ENCODE measurements at regions not wholly inside any gene's neighbourhood (a gene's known extent, or its start where the extent isn't known, plus 50 kb on each side); places are given as distances from the start of the nearest gene placed in this dataset.

DNA sequence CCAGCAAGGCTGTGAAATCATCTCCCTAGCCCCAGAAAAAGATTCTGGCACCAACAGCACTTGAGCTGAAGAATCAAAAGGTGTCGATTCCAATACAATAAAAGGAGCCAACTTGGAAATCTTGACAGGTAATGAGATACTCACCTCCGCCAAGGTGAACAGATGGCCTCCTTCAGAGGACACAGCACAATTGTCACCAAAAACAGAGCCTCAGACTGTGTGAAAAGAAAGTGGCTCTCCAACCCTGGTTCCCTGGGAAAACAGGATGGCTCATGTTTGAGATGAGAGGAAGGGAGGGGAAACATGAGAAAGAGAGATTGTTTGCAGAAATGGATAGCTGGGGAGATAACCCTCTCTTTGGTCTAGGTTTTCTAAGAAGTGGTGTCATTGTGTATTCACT is 168.9 kb downstream of the HS3ST1 start:
- Mint-ChIP-seq H3K4me3 (no peak overlapping the region), H3K27ac (no peak overlapping the region), H3K9me3 (no peaks in the 10 kb centered on the region), H3K36me3 (no peaks in the 10 kb centered on the region), H3K4me1 (no peaks in the 10 kb centered on the region), H3K27me3 (ENCODE audit: low read depth in 2 of 2) (no peaks in the 10 kb centered on the region)
- Histone ChIP-seq H3K4me3 (ENCODE audit: low read length) (no peak overlapping the region), H3K36me3 (ENCODE audit: control insufficient read depth, insufficient read depth, low read length) (no peaks in the 10 kb centered on the region), H3K27ac (ENCODE audit: low read length) (no peak overlapping the region), H3K9me3 (ENCODE audit: control insufficient read depth, insufficient read depth, low read length) (no peaks in the 10 kb centered on the region), H3K4me1 (ENCODE audit: control insufficient read depth, insufficient read depth, low read length) (no peaks in the 10 kb centered on the region), H3K27me3 (ENCODE audit: control insufficient read depth, insufficient read depth, low read length) (no peaks in the 10 kb centered on the region)
- no peak for ATAC-seq
- WGBS (ENCODE audit: insufficient coverage): 92% methylated on average over 2 of the region's 2 CpGs
- DNase-seq: no peak
- TF ChIP-seq, protein P1, sequence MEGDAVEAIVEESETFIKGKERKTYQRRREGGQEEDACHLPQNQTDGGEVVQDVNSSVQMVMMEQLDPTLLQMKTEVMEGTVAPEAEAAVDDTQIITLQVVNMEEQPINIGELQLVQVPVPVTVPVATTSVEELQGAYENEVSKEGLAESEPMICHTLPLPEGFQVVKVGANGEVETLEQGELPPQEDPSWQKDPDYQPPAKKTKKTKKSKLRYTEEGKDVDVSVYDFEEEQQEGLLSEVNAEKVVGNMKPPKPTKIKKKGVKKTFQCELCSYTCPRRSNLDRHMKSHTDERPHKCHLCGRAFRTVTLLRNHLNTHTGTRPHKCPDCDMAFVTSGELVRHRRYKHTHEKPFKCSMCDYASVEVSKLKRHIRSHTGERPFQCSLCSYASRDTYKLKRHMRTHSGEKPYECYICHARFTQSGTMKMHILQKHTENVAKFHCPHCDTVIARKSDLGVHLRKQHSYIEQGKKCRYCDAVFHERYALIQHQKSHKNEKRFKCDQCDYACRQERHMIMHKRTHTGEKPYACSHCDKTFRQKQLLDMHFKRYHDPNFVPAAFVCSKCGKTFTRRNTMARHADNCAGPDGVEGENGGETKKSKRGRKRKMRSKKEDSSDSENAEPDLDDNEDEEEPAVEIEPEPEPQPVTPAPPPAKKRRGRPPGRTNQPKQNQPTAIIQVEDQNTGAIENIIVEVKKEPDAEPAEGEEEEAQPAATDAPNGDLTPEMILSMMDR (IDR thresholded peaks at IDR 0.05): no peak
- intact Hi-C loops (cut with micrococcal nuclease): no loop called here

DNA sequence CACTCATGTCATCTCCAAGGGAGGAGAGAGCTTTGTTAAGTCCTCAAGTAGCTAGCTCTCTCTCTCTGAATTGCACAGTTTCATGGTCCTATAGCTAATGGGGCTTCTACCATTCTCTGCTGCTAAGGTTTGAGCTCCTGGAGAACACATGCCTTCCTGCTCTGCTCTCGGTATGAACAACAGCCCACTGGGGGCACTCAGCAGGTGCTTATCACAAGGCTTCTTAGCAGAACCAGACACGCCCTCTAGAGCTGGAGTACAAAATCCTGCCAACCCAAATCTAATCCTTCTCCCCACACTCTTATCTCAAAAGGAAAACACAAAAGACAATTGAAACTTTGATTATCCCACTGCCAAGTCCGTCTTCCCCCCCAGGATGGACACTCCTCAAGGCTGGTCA is 176.5 kb downstream of the HS3ST1 start:
- WGBS (ENCODE audit: insufficient coverage): 85% methylated on average over 3 of the region's 3 CpGs
- ATAC-seq (no peak), DNase-seq (no peak)
- Mint-ChIP-seq H3K27me3 (ENCODE audit: low read depth in 2 of 2) (no peaks in the 10 kb centered on the region), H3K4me3 (no peak overlapping the region), H3K27ac (no peak overlapping the region), H3K36me3 (no peaks in the 10 kb centered on the region), H3K4me1 (peaks cover 0 to 11% of the 10 kb centered on the region in 2 donors), H3K9me3 (peaks cover 0 to 3% of the 10 kb centered on the region in 2 donors)
- Histone ChIP-seq H3K27me3 (ENCODE audit: control insufficient read depth, insufficient read depth, low read length) (no peaks in the 10 kb centered on the region), H3K4me1 (ENCODE audit: control insufficient read depth, insufficient read depth, low read length) (no peaks in the 10 kb centered on the region), H3K4me3 (ENCODE audit: low read length) (no peak overlapping the region), H3K27ac (ENCODE audit: low read length) (no peak overlapping the region), H3K9me3 (ENCODE audit: control insufficient read depth, insufficient read depth, low read length) (no peaks in the 10 kb centered on the region), H3K36me3 (ENCODE audit: control insufficient read depth, insufficient read depth, low read length) (no peaks in the 10 kb centered on the region)
- TF ChIP-seq, protein P1 (IDR thresholded peaks at IDR 0.05): no peak
- intact Hi-C loops (cut with micrococcal nuclease): no loop called here

DNA sequence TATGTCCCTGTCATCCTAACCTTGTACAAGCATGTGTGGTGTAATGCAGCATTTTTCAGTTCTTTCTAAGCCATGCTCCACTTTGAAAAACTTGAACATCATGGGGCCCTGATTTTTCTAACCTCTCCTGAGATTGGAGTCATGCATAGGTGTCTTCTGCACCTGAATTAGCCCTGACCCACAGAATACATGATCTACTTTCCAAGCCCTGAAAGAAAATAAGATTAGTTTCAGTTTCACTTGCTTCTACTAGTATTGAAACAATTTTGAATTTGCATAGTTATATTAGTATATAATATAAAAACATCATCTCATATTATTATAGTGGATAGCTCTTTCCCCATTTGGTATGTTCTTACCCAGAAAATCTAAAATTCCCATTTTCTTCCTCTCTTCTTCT is 178.2 kb downstream of the HS3ST1 start:
- TF ChIP-seq, protein P1 (IDR thresholded peaks at IDR 0.05): no peak
- intact Hi-C loops (cut with micrococcal nuclease): no loop called here
- Histone ChIP-seq H3K9me3 (ENCODE audit: control insufficient read depth, insufficient read depth, low read length) (no peaks in the 10 kb centered on the region), H3K4me3 (ENCODE audit: low read length) (no peak overlapping the region), H3K4me1 (ENCODE audit: control insufficient read depth, insufficient read depth, low read length) (no peaks in the 10 kb centered on the region), H3K36me3 (ENCODE audit: control insufficient read depth, insufficient read depth, low read length) (no peaks in the 10 kb centered on the region), H3K27ac (ENCODE audit: low read length) (no peak overlapping the region), H3K27me3 (ENCODE audit: control insufficient read depth, insufficient read depth, low read length) (no peaks in the 10 kb centered on the region)
- H3K36me3 Mint-ChIP-seq: no peaks in the 10 kb centered on the region
- H3K4me1 Mint-ChIP-seq: peaks cover 0 to 11% of the 10 kb centered on the region in 2 donors
- peaks cover 0 to 5% of the 10 kb centered on the region in 2 donors for H3K9me3 Mint-ChIP-seq
- DNase-seq (no peak), ATAC-seq (no peak)
- no peak overlapping the region for H3K27ac Mint-ChIP-seq
- H3K27me3 Mint-ChIP-seq (ENCODE audit: low read depth in 2 of 2): no peaks in the 10 kb centered on the region
- no peak overlapping the region for H3K4me3 Mint-ChIP-seq

DNA sequence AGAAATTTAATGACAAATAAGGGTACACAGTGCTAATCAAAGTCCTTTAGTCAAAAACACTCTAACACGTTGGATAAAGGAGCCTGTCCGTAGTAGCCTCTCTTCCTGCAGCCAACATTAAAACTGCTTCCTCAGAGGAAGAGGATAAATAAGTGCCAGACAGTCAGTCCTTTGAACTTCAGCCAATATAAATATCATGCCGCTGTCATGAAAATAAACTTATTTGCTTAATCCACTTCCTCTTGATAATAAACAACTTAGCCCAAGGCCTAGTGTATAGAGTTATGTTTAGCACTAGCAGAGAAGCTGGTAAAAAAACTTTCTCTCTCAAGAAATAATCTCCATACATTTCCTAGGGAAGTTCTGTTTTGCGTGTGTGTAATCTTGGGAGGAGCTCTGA is 196.7 kb downstream of the HS3ST1 start:
- 34% methylated on average over 2 of the region's 4 CpGs for WGBS (ENCODE audit: insufficient coverage)
- DNase-seq (no peak), ATAC-seq (no peak)
- Histone ChIP-seq H3K27ac (ENCODE audit: low read length) (no peak overlapping the region), H3K9me3 (ENCODE audit: control insufficient read depth, insufficient read depth, low read length) (no peaks in the 10 kb centered on the region), H3K4me3 (ENCODE audit: low read length) (no peak overlapping the region), H3K4me1 (ENCODE audit: control insufficient read depth, insufficient read depth, low read length) (no peaks in the 10 kb centered on the region), H3K27me3 (ENCODE audit: control insufficient read depth, insufficient read depth, low read length) (no peaks in the 10 kb centered on the region), H3K36me3 (ENCODE audit: control insufficient read depth, insufficient read depth, low read length) (no peaks in the 10 kb centered on the region)
- intact Hi-C loops (cut with micrococcal nuclease): no loop called here
- Mint-ChIP-seq H3K4me3 (no peak overlapping the region), H3K27me3 (ENCODE audit: low read depth in 2 of 2) (no peaks in the 10 kb centered on the region), H3K36me3 (no peaks in the 10 kb centered on the region), H3K9me3 (peaks cover 0 to 2% of the 10 kb centered on the region in 2 donors), H3K4me1 (no peaks in the 10 kb centered on the region), H3K27ac (no peak overlapping the region)
- TF ChIP-seq, protein P1 (IDR thresholded peaks at IDR 0.05): no peak
